D721Med (cell line): ENCODE measurements at regions not wholly inside any gene's neighbourhood (a gene's known extent, or its start where the extent isn't known, plus 50 kb on each side); places are given as distances from the start of the nearest gene placed in this dataset.
A peak's percentile ranks its signal among the peaks of the same experiment; 100 is the strongest.
"Not testable (repeated sequence)": the region's sequence is repeated elsewhere in the genome, so short reads cannot be mapped to it uniquely, and the experiment has no call there.

ENCODE experiments used
- DNase-seq: peaks from one replicate; pipeline ENCODE4 v3.0.0; 2011; ENCODE audit warnings: low spot score; ENCODE audit not compliant: insufficient read length
- FAIRE-seq: peaks from 2 replicates; lab custom pipeline; 2011; peaks lifted over from hg19 to GRCh38; lab: Jason Lieb, UNC
- CTCF ChIP-seq: IDR thresholded peaks from 2 replicates; pipeline ENCODE4 v1.5.1; 2012; ENCODE audit warnings: mild to moderate bottlenecking, control low read depth; ENCODE audit not compliant: insufficient read depth; ENCODE audit errors: missing control alignments

GRCh38 chrX:5307416-5307815 is 921.3 kb downstream of the NLGN4X start:
- FAIRE-seq (no peak), DNase-seq (no peak)
- TF ChIP-seq CTCF, result no peak

- no peak for FAIRE-seq
- no peak for TF ChIP-seq CTCF
- DNase-seq, result no peak
Measured at GRCh38 chrX:5306654-5307121, 922.0 kb downstream of the NLGN4X start.

GRCh38 chrX:5305452-5305851 is 923.2 kb downstream of the NLGN4X start:
- DNase-seq (no peak), FAIRE-seq (no peak)
- no peak for TF ChIP-seq CTCF

GRCh38 chrX:5295004-5295403 is 933.7 kb downstream of the NLGN4X start:
- no peak for DNase-seq
- no peak for FAIRE-seq
- no peak for TF ChIP-seq CTCF

- TF ChIP-seq CTCF, result no peak
- FAIRE-seq (peak; percentile 61), DNase-seq (no peak)
Measured at GRCh38 chrX:5290635-5291034, 938.0 kb downstream of the NLGN4X start.

GRCh38 chrX:5289949-5290348 is 938.7 kb downstream of the NLGN4X start:
- not testable (repeated sequence) for FAIRE-seq, DNase-seq

- TF ChIP-seq CTCF, result no peak
- DNase-seq (no peak), FAIRE-seq (no peak)
Measured at GRCh38 chrX:5278908-5279307, 949.8 kb downstream of the NLGN4X start.

GRCh38 chrX:5265324-5265850 is 963.3 kb downstream of the NLGN4X start:
- no peak for TF ChIP-seq CTCF
- DNase-seq, result no peak
- no peak for FAIRE-seq
